GM12891 (cell line): ENCODE measurements at regions not wholly inside any gene's neighbourhood (a gene's known extent, or its start where the extent isn't known, plus 50 kb on each side); places are given as distances from the start of the nearest gene placed in this dataset.

Experiments used
- PAX5 ChIP-seq: IDR thresholded peaks from 2 replicates; pipeline ENCODE4 v1.6.1; 2011; ENCODE audit warnings: low read length, moderate library complexity, mild to moderate bottlenecking; ENCODE audit not compliant: insufficient read depth, severe bottlenecking
- POLR2A ChIP-seq: IDR thresholded peaks from 2 replicates; pipeline ENCODE4 v1.6.1; 2011; ENCODE audit warnings: low read depth, low read length, control low read depth
- POLR2AphosphoS5 ChIP-seq: IDR thresholded peaks from 2 replicates; pipeline ENCODE4 v1.6.1; 2011; ENCODE audit warnings: low read depth, low read length, control low read depth
- POU2F2 ChIP-seq: IDR thresholded peaks from 2 replicates; pipeline ENCODE4 v1.6.1; 2011; ENCODE audit warnings: low read depth, mild to moderate bottlenecking, control low read depth, low read length, moderate library complexity
- SPI1 ChIP-seq: IDR thresholded peaks from 2 replicates; pipeline ENCODE4 v1.6.1; 2011; ENCODE audit warnings: low read depth, low read length, control low read depth
- TAF1 ChIP-seq: IDR thresholded peaks from 2 replicates; pipeline ENCODE4 v1.6.1; 2011; ENCODE audit warnings: low read depth, low read length, control low read depth

- no peak for TF ChIP-seq POLR2AphosphoS5
- TF ChIP-seq POLR2A: no peak
- no peak for TF ChIP-seq TAF1
- no peak for TF ChIP-seq POU2F2
- TF ChIP-seq SPI1: no peak
- no peak for TF ChIP-seq PAX5
Observed at GRCh38 chr2:175372704-175373701, 191.5 kb upstream of the ATP5MC3 start.
